Upper lobe of left lung (tissue), 6 donors: ENCODE measurements at regions not wholly inside any gene's neighbourhood (a gene's known extent, or its start where the extent isn't known, plus 50 kb on each side); places are given as distances from the start of the nearest gene placed in this dataset.

Experiments
- ATAC-seq, 2 donors: fragments of 200-7000 bp; cut with Tn5 transposase; one replicate each; pipeline ENCODE4 v1.9.1; 2022; ENCODE audit warnings: mild to moderate bottlenecking in 2 of 2, moderate library complexity in 2 of 2; ENCODE audit not compliant: low FRiP score in 2 of 2
- DNase-seq, 2 donors: peaks; one replicate each; pipeline ENCODE4 v3.0.0-alpha.2; 2019 to 2020
- H3K27ac ChIP-seq, 4 donors: fragments of 200-600 bp; sonication (generic); one replicate each; pipeline ENCODE4 v1.5.1; 2016 to 2019
- H3K27me3 ChIP-seq, 4 donors: fragments of 200-600 bp; sonication (generic); one replicate each; pipeline ENCODE4 v1.5.1; 2017 to 2019
- H3K36me3 ChIP-seq, 4 donors: fragments of 200-600 bp; sonication (generic); one replicate each; pipeline ENCODE4 v1.5.1; 2016 to 2019
- H3K4me1 ChIP-seq, 4 donors: fragments of 200-600 bp; sonication (generic); one replicate each; pipeline ENCODE4 v1.5.1; 2018 to 2019
- H3K4me3 ChIP-seq, 4 donors: fragments of 200-600 bp; sonication (generic); one replicate each; pipeline ENCODE4 v1.5.1; 2017 to 2019; ENCODE audit warnings: mild to moderate bottlenecking in 2 of 4, moderate library complexity in 1 of 4
- H3K9me3 ChIP-seq, 4 donors: fragments of 200-600 bp; sonication (generic); one replicate each; pipeline ENCODE4 v1.5.1; 2018 to 2019
- EP300 ChIP-seq, 4 donors: sonication (generic); formaldehyde crosslinking; IDR thresholded peaks; one replicate each; pipeline ENCODE4 v1.5.1; 2017; ENCODE audit warnings: antibody characterized with exemption in 4 of 4, control low read depth in 2 of 4
- POLR2A ChIP-seq, 4 donors: fragments of 450-650 bp; IDR thresholded peaks; one replicate each; pipeline ENCODE4 v1.5.1; 2016 to 2017; ENCODE audit warnings: antibody characterized with exemption in 4 of 4, mild to moderate bottlenecking in 2 of 4
- POLR2AphosphoS5 ChIP-seq, 2 donors: sonication (generic); formaldehyde crosslinking; IDR thresholded peaks; one replicate each; pipeline ENCODE4 v1.5.1; 2017; ENCODE audit warnings: antibody characterized with exemption in 2 of 2
- WGBS, 2 donors: methylation state at CpG; one replicate each; pipeline ENCODE4 v1.1.5; 2017 to 2018; 5-methylcytosine and 5-hydroxymethylcytosine counted together
- TF ChIP-seq, protein P1 (sequence below), 6 experiments: fragments of 450-650 bp in 4 of 6; fragments of 200-600 bp in 2 of 6; sonication (generic) in 2 of 6; IDR thresholded peaks; one replicate each; pipeline ENCODE4 v1.5.1; 2016 to 2019; ENCODE audit warnings: antibody characterized with exemption in 6 of 6
- donor health status: DM: no; HTN: no; CAD: no; lungs with moderate emphysema.
- donor health status: DM: no; HTN: yes; CAD: no; lungs with severe emphysema.

DNA sequence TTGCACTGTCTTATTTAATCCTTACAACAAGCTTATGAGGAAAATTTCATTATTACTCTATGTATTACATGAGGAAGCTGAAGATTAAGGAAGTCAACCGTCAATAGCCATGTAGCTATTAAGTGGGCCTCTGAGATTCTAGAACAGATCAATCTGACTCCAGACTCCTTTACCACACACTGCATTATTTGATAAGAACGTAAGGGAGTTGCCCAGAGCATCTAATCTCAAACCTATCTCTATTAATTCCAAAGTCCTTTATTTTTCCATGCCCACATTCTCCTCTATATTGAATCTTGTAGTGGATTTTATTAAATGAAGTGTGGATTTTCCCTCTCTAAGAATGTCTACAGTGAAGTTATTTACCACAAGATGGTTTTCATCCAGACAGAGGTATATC, 118.2 kb upstream of the MTAP start:
- DNase-seq, result no peak
- H3K27ac ChIP-seq, result no peak overlapping the region

DNA sequence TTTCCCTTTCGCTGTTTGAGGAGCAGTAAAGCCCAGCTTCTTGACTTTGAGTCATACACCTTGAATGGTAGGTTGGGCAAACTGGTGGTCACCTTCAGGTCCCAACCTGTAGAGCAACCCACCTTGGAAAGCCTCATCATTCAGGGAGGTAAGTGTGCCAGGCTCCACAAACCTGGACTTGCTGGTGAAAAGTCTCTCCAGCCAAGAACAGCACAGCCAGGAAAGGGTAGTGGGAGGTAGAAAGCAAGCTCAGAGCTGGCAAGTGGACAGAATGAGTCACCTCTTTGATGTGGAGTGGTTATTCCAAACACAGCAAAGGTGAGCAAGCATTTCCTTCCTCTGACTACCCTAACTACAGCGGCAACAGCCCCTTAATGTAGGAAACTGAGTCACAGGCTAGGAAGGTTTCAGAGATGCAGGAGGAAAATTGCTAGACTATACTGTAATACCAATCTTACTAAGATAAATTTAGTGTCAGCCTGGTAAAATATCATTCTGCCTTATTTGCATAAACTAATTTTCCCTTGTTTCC, 117.5 kb upstream of the MTAP start:
- Histone ChIP-seq H3K4me1 (peaks cover 0 to 3% (median 0%) of the 10 kb centered on the region in 4 donors), H3K36me3 (no peaks in the 10 kb centered on the region), H3K4me3 (no peak overlapping the region), H3K27ac (no peak overlapping the region), H3K27me3 (no peaks in the 10 kb centered on the region), H3K9me3 (no peaks in the 10 kb centered on the region)
- TF ChIP-seq EP300 (IDR thresholded peaks at IDR 0.05) (no peak), POLR2A (IDR thresholded peaks at IDR 0.05) (no peak), POLR2AphosphoS5 (IDR thresholded peaks at IDR 0.05) (no peak)
- TF ChIP-seq, protein P1, sequence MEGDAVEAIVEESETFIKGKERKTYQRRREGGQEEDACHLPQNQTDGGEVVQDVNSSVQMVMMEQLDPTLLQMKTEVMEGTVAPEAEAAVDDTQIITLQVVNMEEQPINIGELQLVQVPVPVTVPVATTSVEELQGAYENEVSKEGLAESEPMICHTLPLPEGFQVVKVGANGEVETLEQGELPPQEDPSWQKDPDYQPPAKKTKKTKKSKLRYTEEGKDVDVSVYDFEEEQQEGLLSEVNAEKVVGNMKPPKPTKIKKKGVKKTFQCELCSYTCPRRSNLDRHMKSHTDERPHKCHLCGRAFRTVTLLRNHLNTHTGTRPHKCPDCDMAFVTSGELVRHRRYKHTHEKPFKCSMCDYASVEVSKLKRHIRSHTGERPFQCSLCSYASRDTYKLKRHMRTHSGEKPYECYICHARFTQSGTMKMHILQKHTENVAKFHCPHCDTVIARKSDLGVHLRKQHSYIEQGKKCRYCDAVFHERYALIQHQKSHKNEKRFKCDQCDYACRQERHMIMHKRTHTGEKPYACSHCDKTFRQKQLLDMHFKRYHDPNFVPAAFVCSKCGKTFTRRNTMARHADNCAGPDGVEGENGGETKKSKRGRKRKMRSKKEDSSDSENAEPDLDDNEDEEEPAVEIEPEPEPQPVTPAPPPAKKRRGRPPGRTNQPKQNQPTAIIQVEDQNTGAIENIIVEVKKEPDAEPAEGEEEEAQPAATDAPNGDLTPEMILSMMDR (IDR thresholded peaks at IDR 0.05), result no peak
- DNase-seq, result peak in 1 of 2 donors; percentile 49
- 41 to 50% methylated on average over 2 of the region's 2 CpGs for WGBS, 2 donors
- peak; percentile 20 to 69 for ATAC-seq

More for the DNA sequence above, 118.2 kb upstream of the MTAP start:
- TF ChIP-seq POLR2A (IDR thresholded peaks at IDR 0.05) (no peak), EP300 (IDR thresholded peaks at IDR 0.05) (no peak), POLR2AphosphoS5 (IDR thresholded peaks at IDR 0.05) (no peak)
- TF ChIP-seq, protein P1 (IDR thresholded peaks at IDR 0.05), result no peak
- 66 to 76% methylated on average over 2 of the region's 2 CpGs for WGBS, 2 donors
- Histone ChIP-seq H3K36me3 (no peaks in the 10 kb centered on the region), H3K4me1 (peaks cover 0 to 3% (median 0%) of the 10 kb centered on the region in 4 donors), H3K4me3 (no peak overlapping the region), H3K27me3 (no peaks in the 10 kb centered on the region), H3K9me3 (no peaks in the 10 kb centered on the region)
- ATAC-seq, result no peak

DNA sequence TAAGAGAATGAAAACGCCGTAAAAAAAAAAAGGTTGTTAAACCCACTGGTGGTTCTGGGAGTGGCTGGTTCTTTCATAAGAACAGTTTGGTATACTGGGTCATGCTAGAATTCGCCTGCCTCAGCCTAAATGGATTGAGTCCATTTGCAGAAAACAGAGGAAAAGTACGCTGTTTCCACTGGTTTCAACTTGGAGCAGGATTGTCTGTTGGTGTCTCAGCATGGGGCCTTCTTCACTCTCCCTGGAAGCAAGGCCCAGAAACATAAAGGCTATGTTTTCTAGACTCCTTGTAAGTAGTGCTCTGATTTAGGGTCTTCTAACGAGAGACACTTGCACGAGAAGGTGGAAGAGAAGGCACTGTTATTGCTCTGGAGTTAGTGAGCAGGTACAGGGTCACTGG, 116.9 kb upstream of the MTAP start:
- H3K36me3 ChIP-seq, result no peaks in the 10 kb centered on the region
- DNase-seq (no peak), ATAC-seq (no peak)
- no peaks in the 10 kb centered on the region for H3K9me3 ChIP-seq
- no peak overlapping the region for H3K4me3 ChIP-seq
- TF ChIP-seq EP300 (IDR thresholded peaks at IDR 0.05), result no peak
- TF ChIP-seq POLR2A (IDR thresholded peaks at IDR 0.05), result no peak
- TF ChIP-seq, protein P1 (IDR thresholded peaks at IDR 0.05), result no peak
- no peak for TF ChIP-seq POLR2AphosphoS5 (IDR thresholded peaks at IDR 0.05)
- no peak overlapping the region for H3K27ac ChIP-seq
- no peaks in the 10 kb centered on the region for H3K27me3 ChIP-seq
- H3K4me1 ChIP-seq, result peaks cover 0 to 3% (median 0%) of the 10 kb centered on the region in 4 donors
- WGBS, 2 donors, result 83 to 88% methylated on average over 6 of the region's 6 CpGs

DNA sequence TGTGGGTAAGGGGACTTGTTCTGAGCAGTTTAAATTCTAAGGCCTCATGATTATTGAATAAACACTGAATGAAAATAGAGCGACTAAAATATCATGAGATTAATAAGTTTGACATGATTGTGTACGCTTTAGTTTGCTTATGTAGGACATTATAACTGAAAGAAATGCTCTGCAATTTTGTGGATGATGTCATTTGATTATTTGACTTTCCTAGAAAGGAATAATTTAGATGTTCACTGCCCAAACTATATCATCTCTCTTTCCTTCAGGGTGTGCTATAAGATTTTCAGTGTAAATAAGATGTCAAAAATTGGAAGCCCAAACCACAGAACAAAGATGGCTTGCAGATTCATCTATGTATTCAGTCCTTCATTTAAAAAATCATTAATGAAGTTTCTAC, 115.7 kb upstream of the MTAP start:
- Histone ChIP-seq H3K4me1 (peaks cover 0 to 3% (median 0%) of the 10 kb centered on the region in 4 donors), H3K4me3 (no peak overlapping the region), H3K27ac (no peak overlapping the region), H3K9me3 (no peaks in the 10 kb centered on the region), H3K27me3 (peaks cover 0 to 2% (median 0%) of the 10 kb centered on the region in 4 donors), H3K36me3 (no peaks in the 10 kb centered on the region)
- no peak for ATAC-seq
- TF ChIP-seq POLR2AphosphoS5 (IDR thresholded peaks at IDR 0.05), result no peak
- TF ChIP-seq, protein P1 (IDR thresholded peaks at IDR 0.05), result no peak
- no peak for TF ChIP-seq EP300 (IDR thresholded peaks at IDR 0.05)
- TF ChIP-seq POLR2A (IDR thresholded peaks at IDR 0.05), result no peak
- 82 to 88% methylated on average over 2 of the region's 2 CpGs for WGBS, 2 donors
- DNase-seq, result no peak

DNA sequence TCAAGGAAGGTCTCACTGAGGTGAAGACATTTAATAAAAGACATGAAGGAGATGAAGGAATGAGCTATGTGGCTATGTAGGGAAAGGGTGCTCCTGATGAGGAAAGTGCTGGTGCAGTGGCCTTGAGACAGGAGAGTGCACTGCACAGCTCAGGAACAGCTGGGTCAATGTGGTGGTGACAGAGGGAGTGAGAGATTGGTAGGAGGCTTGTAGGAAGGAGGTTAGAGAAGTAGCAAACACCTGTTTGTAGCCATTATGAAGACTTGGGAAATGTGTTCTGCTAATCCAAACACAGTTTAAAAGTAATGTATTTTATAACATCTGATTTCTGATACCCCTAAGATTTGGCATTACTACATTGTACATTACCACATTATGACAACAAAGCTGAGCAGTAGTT, 115.1 kb upstream of the MTAP start:
- Histone ChIP-seq H3K9me3 (no peaks in the 10 kb centered on the region), H3K4me1 (peaks cover 0 to 3% (median 0%) of the 10 kb centered on the region in 4 donors), H3K36me3 (no peaks in the 10 kb centered on the region), H3K27ac (no peak overlapping the region), H3K27me3 (peaks cover 0 to 2% (median 0%) of the 10 kb centered on the region in 4 donors), H3K4me3 (no peak overlapping the region)
- ATAC-seq, result no peak
- TF ChIP-seq EP300 (IDR thresholded peaks at IDR 0.05), result no peak
- DNase-seq, result no peak
